Stimulated activated CD4-positive, alpha-beta T cell treated with anti-CD3 and anti-CD28 coated beads, Interleukin-2, amount 100 ng/mL, for 24 hours (primary cell): ENCODE measurements at regions not wholly inside any gene's neighbourhood (a gene's known extent, or its start where the extent isn't known, plus 50 kb on each side); places are given as distances from the start of the nearest gene placed in this dataset.

ENCODE experiments used
- DNase-seq, 2 donors: peaks; one replicate each; pipeline ENCODE4 v3.0.0-alpha.2; 2020

DNA sequence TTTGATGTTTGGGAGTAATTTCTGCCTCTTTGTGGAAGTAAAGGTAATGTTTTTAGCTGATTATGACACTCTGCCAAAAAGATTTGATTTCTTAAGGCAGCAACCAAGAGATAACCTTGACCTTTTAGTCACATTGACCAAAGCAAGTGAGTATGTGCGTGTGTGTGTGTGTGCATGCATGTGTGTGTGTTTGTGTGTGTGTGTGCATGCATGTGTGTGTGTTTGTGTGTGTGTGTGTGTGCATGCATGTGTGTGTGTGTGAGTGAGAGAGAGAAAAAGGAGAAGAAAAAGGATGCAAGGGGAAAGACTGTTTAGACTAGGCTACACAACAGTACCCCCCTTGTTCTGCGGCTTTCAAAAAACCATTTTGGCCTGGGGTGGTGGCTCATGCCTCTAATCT, 88.1 kb upstream of the NPVF start:
- no peak for DNase-seq

DNA sequence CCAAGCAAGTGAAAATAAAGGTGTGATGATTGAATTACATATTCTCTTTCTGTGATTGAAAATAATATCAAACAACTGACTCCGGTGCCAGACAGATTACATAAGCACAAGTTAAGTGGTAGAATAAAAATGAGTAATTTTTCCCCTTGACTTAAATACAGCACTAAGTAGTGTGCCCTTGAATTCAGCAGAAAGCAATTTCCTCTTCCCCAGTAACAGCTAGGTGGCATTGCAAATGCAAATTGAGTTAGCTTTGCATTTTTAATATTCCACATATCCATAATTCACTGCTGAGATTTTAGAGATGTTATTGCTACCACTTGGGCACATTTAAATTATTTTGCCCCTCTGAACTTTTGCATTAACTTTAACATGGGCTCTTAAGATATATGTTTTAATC, 89.8 kb upstream of the NPVF start:
- no peak for DNase-seq

DNA sequence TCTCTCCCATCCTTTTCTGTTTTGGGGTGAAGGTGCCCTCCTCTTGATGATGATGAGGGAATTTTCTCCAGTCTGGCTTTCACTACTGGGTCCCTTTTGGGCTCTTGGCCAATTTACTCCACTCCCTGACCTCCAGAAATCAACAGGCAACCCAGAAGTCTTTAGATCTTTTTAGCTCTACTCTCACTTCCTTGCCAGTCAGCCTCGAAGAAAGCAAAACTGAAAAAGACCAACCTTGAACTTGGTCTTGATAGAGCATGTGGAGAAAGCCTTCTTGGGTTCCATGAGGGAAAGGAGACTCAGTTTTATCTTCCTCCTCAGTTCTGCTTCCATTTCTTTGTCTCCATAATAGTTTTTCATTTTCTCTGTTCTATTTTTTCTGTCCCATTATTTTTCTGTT, 91.4 kb upstream of the NPVF start:
- DNase-seq = no peak

DNA sequence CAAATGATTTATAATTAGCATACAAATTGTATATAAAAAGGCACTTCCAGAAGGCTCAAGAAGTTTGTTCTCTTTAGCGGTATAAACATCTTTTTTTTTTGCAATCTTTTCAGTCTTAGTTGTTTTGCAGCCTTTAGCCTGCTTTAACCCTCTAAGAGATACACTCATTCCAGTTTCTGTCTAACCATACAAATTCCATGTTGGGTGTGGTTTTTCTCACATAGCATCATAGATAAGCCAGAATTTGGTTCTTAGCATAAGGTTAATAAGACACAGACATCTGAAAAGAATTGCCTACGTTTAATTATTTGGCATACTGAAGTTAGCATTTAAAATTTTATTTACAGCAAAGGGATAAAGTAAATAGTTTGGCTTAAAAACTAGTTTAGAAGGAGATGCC, 92.5 kb upstream of the NPVF start:
- no peak for DNase-seq

DNA sequence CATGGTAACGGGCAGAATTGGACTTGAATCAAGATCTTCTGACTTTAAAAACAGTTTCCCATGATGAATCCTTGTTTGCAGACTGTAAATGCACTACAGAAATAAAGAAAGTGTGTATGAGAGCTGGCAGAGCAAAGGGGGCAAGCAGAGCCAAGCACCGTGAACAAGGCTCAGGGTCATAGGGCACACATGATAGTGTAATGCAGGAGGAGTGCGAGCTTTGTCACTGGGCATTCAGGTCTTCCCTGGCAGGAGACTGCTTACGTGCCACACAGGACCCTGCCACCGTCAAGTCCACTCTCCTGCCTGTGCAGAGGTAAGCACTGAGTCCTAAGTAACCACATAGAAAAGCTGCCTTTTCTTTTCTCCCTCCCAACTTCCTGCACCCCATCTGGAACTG, 93.1 kb upstream of the NPVF start:
- DNase-seq = no peak

DNA sequence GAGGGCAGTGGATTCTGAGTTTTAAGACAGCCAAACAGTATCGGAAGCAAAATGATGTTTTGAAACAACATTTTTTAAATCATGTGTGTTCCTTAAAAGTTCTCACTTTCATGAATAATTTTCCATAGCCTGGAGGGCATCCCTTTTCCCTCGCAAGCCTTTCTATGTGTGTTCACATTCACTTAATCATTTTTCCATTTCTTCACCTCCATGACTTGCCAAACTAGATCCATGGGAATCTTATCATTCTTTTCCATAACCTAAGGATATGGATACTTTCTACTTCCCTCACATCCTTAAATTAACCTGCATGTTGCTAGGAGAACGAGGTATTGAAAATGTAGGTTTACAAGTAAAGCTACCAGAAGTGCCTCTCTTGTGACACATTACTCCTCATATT, 94.2 kb upstream of the NPVF start:
- no peak for DNase-seq

DNA sequence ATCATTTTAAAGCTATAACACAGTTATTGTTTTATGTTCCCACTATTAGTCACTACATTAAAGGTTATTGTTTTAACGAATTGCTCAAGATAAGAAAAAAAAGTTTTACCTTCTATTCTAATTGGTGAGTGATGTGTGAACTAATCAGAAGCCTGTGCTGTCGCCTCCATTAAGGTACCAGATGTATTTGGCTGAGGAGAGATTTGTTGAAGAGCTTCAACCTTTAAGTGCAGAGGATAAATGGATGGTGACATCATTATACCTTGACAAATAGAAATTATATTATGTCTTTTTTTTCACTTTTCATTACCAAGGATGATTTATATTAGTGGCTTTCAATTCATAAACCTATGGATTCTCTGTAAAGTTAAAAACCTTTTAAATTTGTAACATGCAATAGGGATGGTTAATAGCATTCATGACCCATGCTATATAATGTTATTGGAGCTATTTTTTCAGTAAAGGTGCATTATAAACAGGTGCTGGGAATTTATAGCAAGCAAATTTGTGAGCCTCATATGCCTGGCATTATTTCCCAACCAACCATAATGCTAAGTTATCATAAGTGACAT, 97.0 kb upstream of the NPVF start:
- no peak for DNase-seq

DNA sequence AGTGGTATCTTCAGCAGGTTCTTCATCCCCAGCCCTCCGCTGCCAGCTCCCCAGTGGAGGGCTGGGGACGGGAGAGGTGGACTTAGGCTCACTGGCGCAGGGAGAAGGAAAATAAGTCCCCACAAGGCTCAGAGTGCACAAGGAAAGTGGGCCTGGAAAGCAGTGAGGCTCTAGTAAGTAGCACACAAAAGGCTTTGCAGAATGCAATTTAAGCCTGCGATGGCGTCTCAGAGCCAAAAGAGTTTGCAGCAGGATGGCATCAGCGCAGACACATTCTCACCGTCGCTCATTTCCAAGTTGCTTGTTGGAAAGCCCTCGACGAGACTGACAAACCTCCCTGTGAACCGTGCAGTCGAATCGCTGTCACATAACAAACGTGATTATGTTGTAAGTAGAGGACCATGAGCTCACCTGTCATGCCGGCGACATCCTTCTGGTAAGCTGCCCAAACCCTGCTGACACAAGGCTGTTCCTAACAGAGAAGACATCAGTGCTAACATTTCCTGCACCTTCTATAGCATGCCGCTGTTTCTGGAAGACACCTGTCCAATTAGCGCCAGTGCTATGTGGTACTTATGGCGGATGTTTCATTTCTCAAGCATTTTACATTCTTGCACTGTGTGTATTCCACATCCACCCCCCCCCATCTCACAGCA, 98.3 kb upstream of the NPVF start:
- no peak for DNase-seq

DNA sequence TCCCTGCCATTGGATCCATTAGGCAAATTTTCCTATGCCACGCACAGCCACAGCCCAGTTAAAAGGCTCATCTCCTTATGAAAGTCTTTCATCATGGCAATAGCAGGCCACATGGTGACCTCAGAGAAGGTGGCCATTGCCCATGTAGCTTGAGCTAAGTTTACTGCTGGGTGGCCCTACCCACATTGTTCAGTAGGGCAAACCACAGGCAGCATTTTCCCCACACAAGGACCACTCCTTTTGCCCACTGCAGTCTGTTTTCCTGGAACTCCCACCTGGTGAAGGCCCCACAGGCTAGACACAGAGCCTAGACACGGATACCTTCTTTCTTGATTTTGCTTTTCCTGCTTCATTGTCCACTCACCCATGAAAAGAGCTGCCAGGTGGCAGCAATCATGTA, 101.5 kb upstream of the NPVF start:
- no peak for DNase-seq

DNA sequence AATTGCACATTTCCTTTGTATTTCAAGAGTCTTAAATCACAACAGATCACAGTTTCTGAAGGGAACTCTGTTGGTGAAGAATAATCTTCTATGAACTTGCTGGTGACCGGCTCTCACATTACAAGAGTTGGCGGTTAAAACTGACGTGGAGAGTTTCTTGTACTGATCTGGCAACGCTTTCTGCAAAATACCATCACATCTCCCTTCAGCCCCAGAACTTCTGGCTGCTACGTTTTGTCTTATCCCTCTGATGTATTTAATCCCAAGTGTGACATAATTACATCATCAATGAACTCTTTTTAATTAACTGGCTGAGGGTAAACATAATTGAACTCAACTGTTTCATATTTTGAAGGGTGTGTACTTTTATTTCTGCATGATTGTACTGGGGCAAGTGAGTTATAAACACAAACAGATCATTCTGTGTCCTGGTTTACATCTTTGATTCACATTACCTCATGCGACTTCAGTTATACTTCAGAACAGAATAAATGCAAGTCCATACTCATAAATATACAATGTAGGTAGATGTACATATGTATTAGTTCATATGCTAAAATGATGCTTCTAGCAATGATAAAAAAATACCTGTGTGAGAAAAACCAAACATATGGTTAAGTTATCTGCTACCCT, 105.1 kb upstream of the NPVF start:
- no peak for DNase-seq

DNA sequence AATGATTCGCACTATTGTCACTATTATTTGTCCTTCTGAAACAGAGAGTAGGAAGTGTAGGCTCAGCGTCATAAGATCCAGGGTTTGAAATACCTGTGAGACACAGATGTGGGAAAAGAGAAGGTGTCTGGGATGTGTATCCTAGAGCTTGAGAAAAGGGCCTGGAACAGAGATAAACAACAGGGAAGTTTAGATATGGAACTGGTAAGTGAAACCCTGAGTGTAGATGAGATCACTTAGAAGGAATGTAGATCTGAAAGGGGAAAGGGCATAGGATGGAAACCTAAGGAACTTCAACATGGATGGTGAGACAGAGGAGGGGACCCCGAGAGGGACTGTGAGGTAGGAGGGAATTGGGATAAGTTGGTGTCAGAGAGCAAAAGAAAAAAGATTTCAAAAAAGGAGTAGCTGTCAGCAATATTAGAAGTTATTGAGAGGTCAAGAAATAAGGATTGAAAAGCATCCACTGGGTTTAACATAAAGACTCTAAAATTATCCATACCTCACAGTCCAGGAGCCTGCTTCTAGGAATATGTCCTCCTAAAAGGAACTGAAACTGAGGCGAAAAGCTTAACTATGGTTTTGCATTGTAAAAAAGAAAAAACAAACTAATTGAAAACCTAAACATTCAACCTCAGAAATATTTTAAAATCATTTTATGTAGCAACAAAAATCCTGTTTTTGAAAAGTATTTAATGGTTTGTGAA, 119.2 kb upstream of the NPVF start:
- no peak for DNase-seq

DNA sequence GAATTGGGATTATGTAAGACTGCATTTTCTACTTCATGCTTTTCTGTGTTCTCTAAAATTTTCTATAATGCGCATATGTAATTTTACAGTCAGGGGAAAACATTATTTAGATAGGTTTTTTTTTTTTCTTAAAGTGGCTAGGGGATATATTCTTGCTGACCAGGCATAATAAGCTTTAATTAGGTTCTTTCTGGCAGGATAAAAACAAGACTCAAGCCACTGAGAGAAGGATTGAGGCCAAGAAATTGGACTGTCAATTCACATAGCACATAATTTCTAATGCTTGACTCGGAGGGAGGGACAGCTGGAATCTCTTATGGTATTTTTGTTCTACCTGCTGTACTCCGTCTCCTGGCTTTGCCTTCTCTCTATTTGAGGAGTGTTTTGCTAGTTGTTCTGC, 119.8 kb upstream of the NPVF start:
- DNase-seq = no peak

DNA sequence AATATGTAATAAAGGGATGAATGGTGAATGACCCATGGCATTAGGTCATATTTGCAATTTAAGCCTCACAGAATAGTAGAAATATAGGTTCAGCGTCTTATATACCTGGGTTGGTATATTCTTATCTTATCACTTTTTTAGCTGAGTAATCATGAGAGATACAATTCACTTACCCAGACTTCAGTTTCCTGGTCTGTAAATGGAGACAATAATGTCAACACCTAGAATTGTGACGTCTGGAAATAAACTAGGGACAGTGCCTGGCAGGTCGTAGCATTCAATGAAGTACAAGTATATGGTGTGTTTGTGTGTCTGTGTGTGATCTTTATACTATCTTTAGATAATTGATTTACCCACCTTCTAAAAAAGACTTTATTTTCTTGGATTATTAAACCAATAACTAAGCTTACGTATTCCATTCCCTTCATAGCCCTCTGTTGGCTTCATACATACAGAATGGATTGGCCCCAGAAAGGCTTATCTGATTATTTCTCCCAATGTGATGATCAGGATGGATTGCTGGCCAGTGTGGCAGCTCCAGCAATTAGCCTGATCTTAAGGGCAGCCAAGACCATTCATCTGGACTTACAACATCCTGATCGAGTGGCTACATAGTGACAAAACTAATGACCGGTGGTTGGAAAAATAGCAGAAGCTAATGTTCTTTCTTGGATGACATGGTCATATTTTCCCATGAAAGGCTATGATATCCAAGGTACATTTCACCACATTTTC, 121.2 kb upstream of the NPVF start:
- DNase-seq = no peak

DNA sequence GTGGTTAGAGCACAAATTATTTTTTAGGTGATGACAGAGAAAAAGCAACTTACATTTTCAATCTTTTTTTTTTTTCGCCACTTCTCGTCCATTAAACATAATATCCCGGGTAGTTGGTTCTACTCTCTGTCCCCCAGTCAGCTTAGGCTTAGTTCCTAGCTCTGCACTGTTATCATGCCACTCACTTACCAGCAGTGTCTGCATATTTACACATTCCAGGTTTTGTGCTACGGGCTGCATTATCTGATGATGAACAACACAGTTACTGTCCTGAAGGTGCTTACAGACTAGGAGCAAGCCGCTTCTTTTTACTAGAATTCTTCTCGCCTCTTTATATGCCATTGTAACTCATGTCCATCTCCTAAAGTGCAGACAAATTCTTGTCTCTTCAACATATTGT, 121.8 kb upstream of the NPVF start:
- DNase-seq = no peak

DNA sequence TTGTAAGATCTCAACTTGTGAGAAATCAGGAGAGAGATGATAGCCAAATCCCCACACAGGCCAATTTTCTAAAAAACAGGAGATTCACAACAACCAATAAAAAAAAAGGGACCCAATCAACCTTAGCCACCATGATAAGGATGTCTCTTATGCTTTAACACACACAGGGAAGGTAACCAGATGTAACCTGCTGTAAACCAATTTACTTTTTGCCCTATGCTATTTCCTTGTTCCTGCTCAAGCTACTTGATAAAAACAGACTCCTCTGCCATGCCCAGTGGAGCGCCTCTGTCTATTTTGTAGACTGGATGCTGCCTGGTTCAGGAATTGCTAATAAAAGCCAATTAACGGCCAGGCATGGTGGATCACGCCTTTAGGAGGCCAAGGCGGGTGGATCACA, 123.5 kb upstream of the NPVF start:
- no peak for DNase-seq

DNA sequence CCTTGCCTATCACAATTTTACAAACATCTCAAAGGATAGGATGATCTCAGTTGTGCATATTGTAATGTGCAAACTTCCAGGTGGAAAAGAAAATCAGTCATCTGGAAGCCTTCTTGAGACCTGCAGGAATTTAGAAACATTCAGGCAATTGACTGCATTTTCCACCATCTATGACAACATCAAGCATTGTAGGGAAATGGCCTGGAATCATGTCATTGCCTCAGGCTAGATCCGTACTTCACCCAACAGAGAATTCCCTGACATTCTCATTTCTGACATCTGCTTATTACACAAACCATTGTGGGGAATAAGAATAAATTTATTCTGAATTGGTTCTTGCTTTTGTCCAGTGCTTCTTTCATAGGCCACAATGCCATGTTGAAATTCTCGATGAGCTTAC, 124.9 kb upstream of the NPVF start:
- DNase-seq = no peak

DNA sequence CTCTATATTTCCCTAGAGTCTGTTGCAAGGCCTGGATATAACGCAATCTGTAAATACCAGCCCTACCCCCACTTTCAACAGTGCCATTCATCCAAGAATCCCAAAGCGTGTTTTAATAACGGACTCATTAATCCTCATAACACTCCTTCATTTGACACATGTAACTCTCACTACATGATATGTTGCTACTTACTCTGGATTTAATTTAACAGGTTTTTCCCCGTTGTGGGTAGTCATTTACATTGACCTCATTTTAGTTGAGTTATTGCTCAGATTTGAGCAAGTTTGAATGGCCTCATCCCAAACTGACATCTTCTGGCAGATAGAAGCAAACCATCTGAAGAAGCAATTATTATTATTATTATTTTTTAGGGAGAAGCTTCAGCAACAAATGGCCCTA, 125.4 kb upstream of the NPVF start:
- DNase-seq = no peak

DNA sequence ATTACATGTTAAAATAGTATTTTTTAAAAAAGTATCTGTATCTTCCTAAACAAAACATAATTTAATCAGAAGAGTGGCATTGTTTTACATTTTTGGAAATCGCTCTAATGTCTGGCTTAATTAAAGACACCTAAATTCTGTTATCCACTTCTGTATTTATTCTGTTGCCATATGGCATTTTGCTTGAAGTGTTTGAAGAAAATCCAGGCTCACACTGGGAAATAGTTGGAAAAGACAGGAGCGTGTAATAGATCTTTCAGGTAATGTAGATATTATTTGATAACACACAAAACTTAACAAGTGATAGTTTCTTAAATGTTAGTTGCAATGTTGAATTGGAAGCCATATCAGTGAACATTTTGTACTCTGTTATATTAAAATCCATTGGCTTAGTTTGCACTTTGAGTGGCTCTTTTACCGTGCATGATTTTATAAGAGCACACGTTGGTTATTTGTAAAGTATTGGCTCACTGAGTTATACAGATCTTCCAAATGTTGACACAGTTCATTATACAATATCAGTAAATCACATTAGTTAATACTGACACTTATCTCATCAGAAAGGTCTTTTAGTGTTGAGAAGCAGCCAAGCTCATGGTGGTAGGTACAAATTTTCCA, 128.4 kb upstream of the NPVF start:
- DNase-seq = no peak

DNA sequence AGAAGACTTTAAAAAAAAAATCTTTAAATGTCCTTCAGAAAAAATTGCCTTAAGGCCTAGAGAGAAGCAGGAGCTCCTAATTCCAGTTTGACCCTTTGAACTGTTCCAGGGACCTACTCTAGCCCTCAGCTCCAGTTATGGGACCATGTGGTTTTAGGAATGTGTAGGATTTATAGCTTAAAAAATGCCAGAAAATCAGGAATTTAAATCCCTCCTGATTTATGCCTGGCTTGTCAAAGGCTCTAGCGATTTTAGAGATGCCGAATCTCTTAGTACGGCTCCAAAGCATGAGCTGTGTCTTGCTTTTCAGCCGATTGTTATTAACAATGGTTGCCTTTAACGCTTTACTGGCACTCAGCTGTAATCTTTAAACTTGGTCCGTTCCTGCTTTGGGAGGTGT, 130.6 kb upstream of the NPVF start:
- DNase-seq = no peak

DNA sequence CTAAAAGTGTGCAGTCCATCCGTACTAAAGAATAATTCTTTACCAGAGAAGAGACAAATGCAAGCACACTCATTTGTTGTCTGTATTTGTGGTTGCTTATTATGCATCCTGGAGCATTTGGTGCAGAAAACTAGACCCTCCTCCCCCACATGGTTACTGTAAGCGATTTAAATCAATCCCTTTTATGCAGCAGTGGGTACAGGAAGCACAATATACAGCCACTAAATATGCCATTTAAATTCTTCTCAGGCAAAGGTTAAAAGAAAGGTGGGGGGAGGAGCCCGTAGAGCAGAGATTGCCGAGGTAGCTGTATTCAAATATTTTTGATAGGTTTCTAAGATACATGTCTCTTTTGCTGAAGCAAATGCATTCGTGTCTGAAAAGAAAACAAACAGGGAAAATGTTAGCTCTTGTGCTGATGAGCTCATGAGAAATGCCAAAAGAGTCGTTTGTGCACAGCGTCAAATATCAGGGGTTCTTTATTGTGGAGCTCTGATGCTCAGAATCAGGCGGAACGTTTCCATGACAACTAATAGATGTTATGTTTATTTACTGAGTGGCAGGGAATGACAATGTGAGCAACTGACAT, 131.3 kb upstream of the NPVF start:
- DNase-seq = no peak

DNA sequence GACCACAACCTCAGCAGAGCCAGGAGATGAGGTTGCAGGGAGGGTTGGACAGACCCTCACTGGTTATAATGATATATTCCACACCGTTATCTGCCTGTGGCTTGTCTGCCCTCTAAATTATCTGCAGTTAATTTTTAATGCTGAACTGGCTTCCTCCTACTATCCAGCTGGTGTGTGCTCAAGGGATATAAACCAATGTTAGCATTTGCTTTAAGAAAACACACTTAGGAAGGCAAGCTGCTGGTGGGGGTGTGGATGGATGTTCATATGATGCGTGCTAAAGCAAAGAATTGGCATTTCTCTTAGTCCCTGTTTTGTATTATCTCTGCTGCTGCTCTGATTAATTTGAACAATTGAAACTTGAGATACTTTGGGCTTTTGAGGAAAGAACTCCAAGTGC, 132.2 kb upstream of the NPVF start:
- DNase-seq = no peak

DNA sequence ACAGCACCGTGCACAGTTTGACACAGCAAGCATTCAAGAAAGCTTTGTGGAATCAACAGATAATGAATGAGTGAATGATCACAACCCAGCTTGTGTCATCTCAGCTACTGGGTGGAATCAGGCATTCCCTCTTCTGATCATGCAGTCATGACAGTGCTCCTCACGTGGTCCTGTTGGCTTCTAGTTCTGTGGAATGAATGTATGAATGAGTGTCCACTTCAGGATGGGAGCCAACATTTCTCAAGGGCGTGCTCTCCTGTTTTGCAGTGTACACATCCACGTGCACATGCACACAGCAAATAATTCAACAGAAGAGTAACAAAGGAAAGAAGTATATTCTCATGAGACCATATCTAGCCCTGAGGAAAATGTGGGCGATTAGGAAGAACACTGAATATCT, 133.1 kb upstream of the NPVF start:
- no peak for DNase-seq

DNA sequence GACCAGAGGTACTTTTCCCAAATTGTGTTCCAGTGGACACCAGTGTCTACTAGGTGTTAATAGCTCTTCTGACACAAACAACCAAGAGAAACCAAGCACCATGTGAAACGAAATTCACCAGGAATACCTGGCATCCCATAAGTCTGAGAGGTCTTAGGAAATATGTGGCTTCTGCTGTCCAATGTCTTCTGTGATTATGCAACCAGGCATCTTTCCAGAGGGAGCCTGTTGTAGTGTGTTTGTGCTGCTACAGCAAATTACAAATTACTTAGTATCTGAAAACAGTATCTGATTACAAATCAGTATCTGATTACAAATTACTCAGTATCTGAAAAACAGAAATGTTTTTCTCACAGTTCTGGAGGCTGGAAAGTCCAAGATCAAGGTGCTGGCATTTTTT, 133.6 kb upstream of the NPVF start:
- no peak for DNase-seq
